ENCODE measurements at regions not wholly inside any gene's neighbourhood (a gene's known extent, or its start where the extent isn't known, plus 50 kb on each side); places are given as distances from the start of the nearest gene placed in this dataset.
"Not testable (repeated sequence)": the region's sequence is repeated elsewhere in the genome, so short reads cannot be mapped to it uniquely, and the experiment has no call there.

DNA sequence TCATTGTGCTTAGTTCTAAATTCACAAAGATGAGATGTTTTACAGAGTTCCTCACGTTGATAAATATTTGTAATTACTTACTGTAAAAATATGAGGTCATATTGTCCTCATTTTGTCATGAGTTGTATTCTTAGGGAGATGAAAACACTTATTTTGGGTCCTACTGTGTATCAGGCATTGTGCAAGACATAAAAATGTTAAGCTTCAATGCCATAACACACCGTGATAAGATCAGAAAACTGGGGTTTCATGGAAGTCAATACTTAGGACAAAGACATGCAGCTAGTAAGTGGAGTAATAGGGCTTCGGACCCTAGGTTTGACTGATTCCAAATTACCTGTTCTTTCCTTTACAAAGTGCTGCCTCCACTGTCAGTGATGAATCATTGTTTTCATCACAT lies 720.7 kb upstream of the ZP4 start:
- DNase-seq (ENCODE audit: low read depth) = no peak
- H3K4me3 ChIP-seq (ENCODE audit: low read depth, low read length) = no peak overlapping the region
- TF ChIP-seq, protein P1, sequence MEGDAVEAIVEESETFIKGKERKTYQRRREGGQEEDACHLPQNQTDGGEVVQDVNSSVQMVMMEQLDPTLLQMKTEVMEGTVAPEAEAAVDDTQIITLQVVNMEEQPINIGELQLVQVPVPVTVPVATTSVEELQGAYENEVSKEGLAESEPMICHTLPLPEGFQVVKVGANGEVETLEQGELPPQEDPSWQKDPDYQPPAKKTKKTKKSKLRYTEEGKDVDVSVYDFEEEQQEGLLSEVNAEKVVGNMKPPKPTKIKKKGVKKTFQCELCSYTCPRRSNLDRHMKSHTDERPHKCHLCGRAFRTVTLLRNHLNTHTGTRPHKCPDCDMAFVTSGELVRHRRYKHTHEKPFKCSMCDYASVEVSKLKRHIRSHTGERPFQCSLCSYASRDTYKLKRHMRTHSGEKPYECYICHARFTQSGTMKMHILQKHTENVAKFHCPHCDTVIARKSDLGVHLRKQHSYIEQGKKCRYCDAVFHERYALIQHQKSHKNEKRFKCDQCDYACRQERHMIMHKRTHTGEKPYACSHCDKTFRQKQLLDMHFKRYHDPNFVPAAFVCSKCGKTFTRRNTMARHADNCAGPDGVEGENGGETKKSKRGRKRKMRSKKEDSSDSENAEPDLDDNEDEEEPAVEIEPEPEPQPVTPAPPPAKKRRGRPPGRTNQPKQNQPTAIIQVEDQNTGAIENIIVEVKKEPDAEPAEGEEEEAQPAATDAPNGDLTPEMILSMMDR (IDR thresholded peaks at IDR 0.05; ENCODE audit: insufficient read depth, low read depth, low read length, missing control alignments) = no peak

DNA sequence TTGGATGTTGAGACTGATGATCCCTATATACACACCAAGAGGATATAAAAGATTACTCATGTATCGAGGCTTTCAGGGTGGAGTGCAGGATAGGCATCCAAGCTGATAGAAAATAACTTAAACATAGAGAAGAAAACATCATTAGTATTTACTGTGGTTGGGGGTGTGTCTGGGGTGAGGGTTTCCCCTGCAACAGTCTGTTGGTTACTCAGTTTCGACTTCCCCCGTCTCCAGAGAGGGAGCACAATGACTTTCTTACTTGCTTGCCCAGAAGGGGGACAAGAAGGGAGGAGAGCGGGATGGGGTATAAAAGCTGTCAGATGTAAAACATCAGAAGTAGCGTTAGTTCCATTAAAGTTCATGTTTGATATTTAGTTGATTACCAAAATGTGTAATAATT lies 717.4 kb upstream of the ZP4 start:
- no peak overlapping the region for H3K4me3 ChIP-seq (ENCODE audit: low read depth, low read length)
- TF ChIP-seq, protein P1 (IDR thresholded peaks at IDR 0.05; ENCODE audit: insufficient read depth, low read depth, low read length, missing control alignments) = no peak
- DNase-seq (ENCODE audit: low read depth) = no peak

DNA sequence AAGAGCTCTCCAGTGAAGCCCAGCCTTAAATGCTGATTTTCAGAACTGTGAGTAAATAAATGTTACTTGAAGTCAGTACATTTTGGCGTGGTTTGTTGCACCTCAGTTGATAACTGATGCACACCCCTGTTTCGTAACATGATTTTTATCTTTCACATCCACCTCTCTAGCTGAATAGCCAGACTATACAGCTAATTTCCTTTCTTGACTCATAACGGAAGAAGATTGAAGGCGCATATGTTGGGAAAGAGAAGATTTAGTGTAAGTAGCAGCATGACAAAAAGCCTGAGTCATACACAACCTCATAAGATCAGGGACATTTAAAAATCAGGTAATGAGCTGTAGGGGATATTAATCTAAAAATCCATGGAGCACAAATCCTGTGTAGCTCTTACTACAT lies 716.2 kb upstream of the ZP4 start:
- no peak for DNase-seq (ENCODE audit: low read depth)
- TF ChIP-seq, protein P1 (IDR thresholded peaks at IDR 0.05; ENCODE audit: insufficient read depth, low read depth, low read length, missing control alignments) = no peak
- no peak overlapping the region for H3K4me3 ChIP-seq (ENCODE audit: low read depth, low read length)

DNA sequence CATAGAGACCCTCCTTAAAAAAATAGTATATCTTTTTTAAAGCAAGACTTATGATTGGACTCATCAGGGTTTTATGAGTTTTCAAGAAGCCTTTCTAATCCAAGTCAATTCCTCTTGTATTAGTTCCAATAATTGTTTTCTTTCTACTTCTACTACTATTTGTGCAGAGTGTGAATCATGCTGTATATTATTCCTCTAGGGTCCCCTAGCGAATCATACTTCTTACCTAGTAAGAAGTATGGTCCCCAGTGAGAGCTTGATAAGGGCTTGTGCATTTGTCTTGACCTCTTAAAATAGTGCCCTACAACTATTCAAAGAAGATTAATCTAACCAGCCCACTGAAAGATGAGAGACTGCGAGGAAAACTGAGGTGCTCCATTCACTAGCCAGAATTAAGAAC lies 715.7 kb upstream of the ZP4 start:
- TF ChIP-seq, protein P1 (IDR thresholded peaks at IDR 0.05; ENCODE audit: insufficient read depth, low read depth, low read length, missing control alignments) = no peak

DNA sequence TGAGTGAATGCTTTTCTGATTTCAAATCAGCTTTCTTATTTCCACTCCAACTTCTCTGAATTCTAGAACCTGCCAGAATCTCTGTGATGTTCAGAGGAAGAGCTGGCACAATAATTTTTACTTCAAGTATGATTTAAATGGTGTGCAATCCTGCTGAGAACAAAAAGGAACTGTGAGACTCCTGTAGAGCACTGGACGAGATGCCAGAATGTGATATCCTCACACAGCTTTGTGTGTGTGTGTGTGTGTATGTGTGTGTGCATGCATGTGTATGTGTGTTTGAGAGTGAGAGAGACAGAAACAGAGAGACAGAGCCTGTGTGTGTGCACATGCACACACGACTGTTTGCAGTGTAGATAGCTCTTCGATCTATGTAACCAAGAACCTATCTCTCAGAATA lies 713.6 kb upstream of the ZP4 start:
- DNase-seq (ENCODE audit: low read depth) = no peak
- no peak overlapping the region for H3K4me3 ChIP-seq (ENCODE audit: low read depth, low read length)
- TF ChIP-seq, protein P1 (IDR thresholded peaks at IDR 0.05; ENCODE audit: insufficient read depth, low read depth, low read length, missing control alignments) = no peak

More for the DNA sequence above, 715.7 kb upstream of the ZP4 start:
- no peak overlapping the region for H3K4me3 ChIP-seq (ENCODE audit: low read depth, low read length)
- DNase-seq (ENCODE audit: low read depth) = no peak

DNA sequence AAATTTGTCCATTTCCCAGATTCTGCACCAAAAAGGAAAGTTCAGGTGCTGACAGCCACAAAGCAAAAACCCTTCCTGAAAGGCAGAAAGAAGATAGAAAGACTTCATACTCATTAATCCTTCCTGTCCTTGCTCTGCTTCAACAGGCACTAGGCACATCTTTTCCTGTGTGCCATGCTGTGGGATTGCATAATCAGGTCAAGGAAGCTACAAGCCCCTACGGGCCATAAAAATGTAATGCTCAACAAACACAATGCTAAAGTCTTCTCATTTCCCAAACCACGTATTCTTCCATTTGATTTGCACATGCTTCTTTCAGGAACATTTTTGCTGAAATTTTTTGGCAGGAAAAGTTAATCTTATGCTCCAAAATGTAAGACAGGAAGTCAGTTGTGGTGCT lies 710.9 kb upstream of the ZP4 start:
- H3K4me3 ChIP-seq (ENCODE audit: low read depth, low read length); DNase-seq (ENCODE audit: low read depth): not testable (repeated sequence)

DNA sequence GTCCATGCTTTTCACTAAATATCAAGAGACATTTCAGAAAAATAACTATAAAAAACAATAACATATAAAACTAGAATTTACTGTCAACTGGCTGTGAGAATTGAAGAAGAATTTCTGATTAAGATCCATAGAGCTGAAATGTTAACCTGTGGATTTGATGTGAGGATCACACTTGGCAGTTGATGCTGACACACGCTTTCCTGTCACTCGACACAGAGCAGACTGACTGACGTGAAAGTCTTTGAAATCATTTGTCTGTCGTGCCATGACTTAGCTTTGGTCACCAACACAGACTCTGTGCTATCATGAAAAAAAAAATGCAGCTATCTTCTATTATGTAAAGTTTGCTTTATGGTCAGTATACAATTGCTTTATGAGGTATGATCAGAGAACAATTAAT lies 706.0 kb upstream of the ZP4 start:
- H3K4me3 ChIP-seq (ENCODE audit: low read depth, low read length) = no peak overlapping the region
- DNase-seq (ENCODE audit: low read depth) = no peak
- TF ChIP-seq, protein P1 (IDR thresholded peaks at IDR 0.05; ENCODE audit: insufficient read depth, low read depth, low read length, missing control alignments) = no peak
